ENCODE measurements at regions not wholly inside any gene's neighbourhood (a gene's known extent, or its start where the extent isn't known, plus 50 kb on each side); places are given as distances from the start of the nearest gene placed in this dataset.

- TF ChIP-seq POLR2A (IDR thresholded peaks at IDR 0.05; ENCODE audit: low read depth, low read length) (no peak), CTCF (conservative IDR thresholded peaks at IDR 0.05; ENCODE audit: low read depth, low read length) (no peak), RFX5 (IDR thresholded peaks at IDR 0.05; ENCODE audit: low read depth, low read length) (no peak), USF2 (IDR thresholded peaks at IDR 0.05; ENCODE audit: low read depth, low read length) (no peak), FOS (IDR thresholded peaks at IDR 0.05; ENCODE audit: low read depth, low read length) (no peak), CEBPB (IDR thresholded peaks at IDR 0.05; ENCODE audit: low read depth, low read length) (no peak), SMC3 (IDR thresholded peaks at IDR 0.05; ENCODE audit: low read depth, low read length) (no peak), MAFK (IDR thresholded peaks at IDR 0.05; ENCODE audit: low read depth, low read length) (no peak), MXI1 (IDR thresholded peaks at IDR 0.05; ENCODE audit: borderline replicate concordance, low read depth, low read length) (no peak), RCOR1 (IDR thresholded peaks at IDR 0.05; ENCODE audit: insufficient replicate concordance, low read length) (no peak), BHLHE40 (IDR thresholded peaks at IDR 0.05; ENCODE audit: low read depth, low read length) (no peak), MAZ (IDR thresholded peaks at IDR 0.05; ENCODE audit: borderline replicate concordance, low read depth, low read length) (no peak), ELK1 (IDR thresholded peaks at IDR 0.05; ENCODE audit: borderline replicate concordance, low read depth, low read length) (no peak)
Measured at GRCh38 chr5:119879446-119879845, 250.1 kb downstream of the FAM170A start.
